ENCODE measurements at regions not wholly inside any gene's neighbourhood (a gene's known extent, or its start where the extent isn't known, plus 50 kb on each side); places are given as distances from the start of the nearest gene placed in this dataset.

- DNase-seq (ENCODE audit: low spot score) = no peak
- POLR2A ChIA-PET (ENCODE audit: low non-redundant PET) = no interaction called here
- CTCF ChIA-PET = interaction anchor here (0.6 kb wide), 1 partner anchor 415 kb away, joined by 6 read pairs; no protein-coding TSS in a partner anchor
- TF ChIP-seq CTCF (conservative IDR thresholded peaks at IDR 0.05; ENCODE audit: low read depth) = no peak
- no peak overlapping the region for H3K27ac ChIP-seq
These were observed 753.6 kb upstream of the GCFC2 start for GRCh38 chr2:76464310-76464709.

GRCh38 chr2:76461431-76461830, 750.7 kb upstream of the GCFC2 start:
- no peak for DNase-seq (ENCODE audit: low spot score)
- CTCF ChIA-PET = no interaction called here
- H3K27ac ChIP-seq = no peak overlapping the region
- POLR2A ChIA-PET (ENCODE audit: low non-redundant PET) = no interaction called here
- no peak for TF ChIP-seq CTCF (conservative IDR thresholded peaks at IDR 0.05; ENCODE audit: low read depth)

- DNase-seq (ENCODE audit: low spot score) = no peak
- no peak overlapping the region for H3K27ac ChIP-seq
- no peak for TF ChIP-seq CTCF (conservative IDR thresholded peaks at IDR 0.05; ENCODE audit: low read depth)
- POLR2A ChIA-PET (ENCODE audit: low non-redundant PET) = no interaction called here
- CTCF ChIA-PET = interaction anchor here (1.0 kb wide), 1 partner anchor 19 kb away, joined by 3 read pairs; no protein-coding TSS in a partner anchor
These were observed 745.2 kb upstream of the GCFC2 start for GRCh38 chr2:76455910-76456309.

- CTCF ChIA-PET = no interaction called here
- no peak for TF ChIP-seq CTCF (conservative IDR thresholded peaks at IDR 0.05; ENCODE audit: low read depth)
- POLR2A ChIA-PET (ENCODE audit: low non-redundant PET) = no interaction called here
- no peak for DNase-seq (ENCODE audit: low spot score)
- H3K27ac ChIP-seq = no peak overlapping the region
These were observed 739.3 kb upstream of the GCFC2 start for GRCh38 chr2:76450024-76450475.

GRCh38 chr2:76448956-76449355, 738.2 kb upstream of the GCFC2 start:
- H3K27ac ChIP-seq = no peak overlapping the region
- POLR2A ChIA-PET (ENCODE audit: low non-redundant PET) = no interaction called here
- DNase-seq (ENCODE audit: low spot score) = no peak
- CTCF ChIA-PET = no interaction called here
- no peak for TF ChIP-seq CTCF (conservative IDR thresholded peaks at IDR 0.05; ENCODE audit: low read depth)

- no peak overlapping the region for H3K27ac ChIP-seq
- DNase-seq (ENCODE audit: low spot score) = no peak
- ChIA-PET POLR2A (ENCODE audit: low non-redundant PET) (no interaction called here), CTCF (no interaction called here)
- no peak for TF ChIP-seq CTCF (conservative IDR thresholded peaks at IDR 0.05; ENCODE audit: low read depth)
These were observed 736.6 kb upstream of the GCFC2 start for GRCh38 chr2:76447294-76447693.

- CTCF ChIA-PET = no interaction called here
- POLR2A ChIA-PET (ENCODE audit: low non-redundant PET) = no interaction called here
- no peak for DNase-seq (ENCODE audit: low spot score)
- no peak for TF ChIP-seq CTCF (conservative IDR thresholded peaks at IDR 0.05; ENCODE audit: low read depth)
- H3K27ac ChIP-seq = no peak overlapping the region
These were observed 736.2 kb upstream of the GCFC2 start for GRCh38 chr2:76446872-76447271.

Data from RWPE1 (cell line).